Progenitor cell of endocrine pancreas (in vitro differentiated cells): ENCODE measurements at regions not wholly inside any gene's neighbourhood (a gene's known extent, or its start where the extent isn't known, plus 50 kb on each side); places are given as distances from the start of the nearest gene placed in this dataset.

Source experiments
- DNase-seq: peaks from one replicate; pipeline ENCODE4 v3.0.0; 2021; ENCODE audit warnings: low spot score; ENCODE audit not compliant: unreplicated experiment
- H3K27ac Mint-ChIP-seq: 2 replicates; pipeline ENCODE4 v1.8.0; 2021; ENCODE audit warnings: mild to moderate bottlenecking, moderate library complexity, mixed read lengths
- H3K27me3 Mint-ChIP-seq: 2 replicates; pipeline ENCODE4 v1.8.0; 2021; ENCODE audit warnings: mixed read lengths
- H3K36me3 Mint-ChIP-seq: 2 replicates; pipeline ENCODE4 v1.8.0; 2022; ENCODE audit warnings: mixed read lengths; ENCODE audit not compliant: insufficient read depth
- H3K4me1 Mint-ChIP-seq: 2 replicates; pipeline ENCODE4 v1.8.0; 2021; ENCODE audit warnings: low read depth, mixed read lengths
- H3K4me3 Mint-ChIP-seq: 2 replicates; pipeline ENCODE4 v1.8.0; 2021; ENCODE audit warnings: low read depth, mild to moderate bottlenecking, moderate library complexity, mixed read lengths
- H3K9me3 Mint-ChIP-seq: 2 replicates; pipeline ENCODE4 v1.8.0; 2021; ENCODE audit warnings: low read depth, mixed read lengths
- CTCF ChIP-seq: fragments of 200-600 bp; sonication (generic); IDR thresholded peaks from one replicate; pipeline ENCODE4 v1.5.0; 2021; ENCODE audit warnings: antibody characterized with exemption, mild to moderate bottlenecking; ENCODE audit not compliant: unreplicated experiment

DNA sequence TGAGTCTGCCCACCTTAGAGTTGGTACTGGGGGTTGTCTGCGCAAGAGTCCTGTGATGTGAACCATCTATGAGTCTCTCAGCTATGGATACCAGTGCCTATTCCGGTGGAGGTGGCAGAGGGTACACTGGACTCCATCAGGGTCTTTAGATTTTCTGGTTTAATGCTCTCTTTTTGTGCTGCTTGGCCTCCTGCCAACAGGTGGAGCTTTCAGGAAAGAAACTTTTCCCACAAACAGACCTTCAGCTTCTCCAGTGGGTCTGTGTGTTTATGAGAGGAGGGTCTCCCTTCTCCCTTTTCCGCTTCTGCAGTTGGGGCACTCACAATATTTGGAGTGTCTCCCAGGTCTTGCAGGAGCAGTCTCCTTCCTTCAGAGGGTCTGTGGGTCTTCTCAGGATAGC lies 1721.9 kb upstream of the SLC39A10 start:
- no peak overlapping the region for H3K4me3 Mint-ChIP-seq
- no peak for DNase-seq
- no peak overlapping the region for H3K27ac Mint-ChIP-seq
- H3K9me3 Mint-ChIP-seq, result no peaks in the 10 kb centered on the region
- no peaks in the 10 kb centered on the region for H3K36me3 Mint-ChIP-seq
- H3K27me3 Mint-ChIP-seq, result no peaks in the 10 kb centered on the region
- no peaks in the 10 kb centered on the region for H3K4me1 Mint-ChIP-seq
- no peak for TF ChIP-seq CTCF

GRCh38 chr2:193929131-193929530 lies 1727.9 kb upstream of the SLC39A10 start:
- Mint-ChIP-seq H3K27ac (no peak overlapping the region), H3K36me3 (no peaks in the 10 kb centered on the region), H3K4me3 (no peak overlapping the region), H3K9me3 (no peaks in the 10 kb centered on the region), H3K27me3 (no peaks in the 10 kb centered on the region), H3K4me1 (no peaks in the 10 kb centered on the region)
- no peak for DNase-seq
- TF ChIP-seq CTCF, result no peak

DNA sequence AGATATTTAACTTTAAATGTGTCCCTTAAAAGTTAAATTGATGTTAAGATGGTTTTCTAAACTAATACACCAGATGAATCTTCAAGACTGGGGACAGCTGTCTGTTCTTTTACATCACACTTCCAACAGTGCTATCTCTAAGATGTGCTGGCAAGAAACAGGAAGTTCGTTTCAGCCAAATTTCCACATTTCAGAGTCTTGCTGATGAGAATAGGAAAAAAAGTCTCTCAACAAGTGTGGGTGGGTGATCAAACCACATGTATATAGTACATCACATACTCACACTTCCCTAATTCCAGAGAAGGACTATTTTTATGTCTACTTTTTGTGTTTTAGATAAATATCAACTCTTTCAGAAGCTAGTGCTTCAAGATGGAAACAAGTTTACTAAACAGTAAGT lies 1712.8 kb upstream of the TMEFF2 start:
- Mint-ChIP-seq H3K9me3 (no peaks in the 10 kb centered on the region), H3K4me1 (no peaks in the 10 kb centered on the region), H3K27ac (no peak overlapping the region), H3K27me3 (no peaks in the 10 kb centered on the region), H3K36me3 (peaks cover 7% of the 10 kb centered on the region), H3K4me3 (no peak overlapping the region)
- no peak for DNase-seq
- TF ChIP-seq CTCF, result no peak

DNA sequence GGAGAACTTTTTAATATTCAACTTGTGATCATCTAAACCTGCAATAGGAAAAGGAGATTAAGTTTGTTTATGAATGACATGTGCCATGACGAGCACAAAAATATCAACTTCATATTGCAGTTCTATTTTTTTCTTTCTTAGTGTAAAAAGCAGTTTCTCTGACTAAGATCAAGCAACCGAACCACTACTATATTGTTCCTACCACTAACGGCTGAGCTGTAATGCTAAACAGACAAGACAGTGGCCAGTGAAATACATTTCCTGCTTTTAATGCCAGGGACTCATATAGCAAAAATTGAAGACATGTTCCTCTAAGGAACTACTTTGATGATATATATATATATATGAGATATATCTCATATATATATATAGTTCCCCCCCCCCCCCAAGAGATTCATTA lies 1705.6 kb upstream of the TMEFF2 start:
- Mint-ChIP-seq H3K4me3 (no peak overlapping the region), H3K9me3 (no peaks in the 10 kb centered on the region), H3K27me3 (no peaks in the 10 kb centered on the region), H3K4me1 (no peaks in the 10 kb centered on the region), H3K27ac (no peak overlapping the region), H3K36me3 (peaks cover 3% of the 10 kb centered on the region)
- TF ChIP-seq CTCF, result no peak
- DNase-seq, result no peak

DNA sequence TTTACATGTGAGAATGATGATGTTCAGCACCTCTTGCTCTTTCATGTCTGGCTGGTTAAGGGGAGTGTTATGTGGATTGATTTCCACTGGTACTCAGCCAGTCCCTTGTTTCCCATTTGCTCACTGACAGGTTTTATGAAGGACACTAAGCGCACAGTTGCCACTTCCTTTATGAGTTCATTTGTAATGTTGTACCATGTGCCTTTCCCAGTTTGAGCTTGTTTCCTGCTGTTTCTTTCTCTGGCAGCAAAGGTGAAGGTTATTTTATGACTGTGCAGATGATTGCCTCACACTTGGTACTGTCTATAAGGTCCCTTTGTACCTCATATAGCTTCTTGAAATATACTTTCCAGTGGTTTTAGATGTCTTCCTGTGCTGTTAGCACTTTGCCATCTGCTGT lies 1700.5 kb upstream of the TMEFF2 start:
- H3K27ac Mint-ChIP-seq, result no peak overlapping the region
- H3K9me3 Mint-ChIP-seq, result no peaks in the 10 kb centered on the region
- no peaks in the 10 kb centered on the region for H3K27me3 Mint-ChIP-seq
- no peak overlapping the region for H3K4me3 Mint-ChIP-seq
- H3K4me1 Mint-ChIP-seq, result no peaks in the 10 kb centered on the region
- no peak for DNase-seq
- H3K36me3 Mint-ChIP-seq, result no peaks in the 10 kb centered on the region
- TF ChIP-seq CTCF, result no peak

GRCh38 chr2:193894081-193894480 lies 1699.3 kb upstream of the TMEFF2 start:
- H3K4me3 Mint-ChIP-seq, result no peak overlapping the region
- H3K9me3 Mint-ChIP-seq, result no peaks in the 10 kb centered on the region
- H3K27ac Mint-ChIP-seq, result no peak overlapping the region
- no peaks in the 10 kb centered on the region for H3K27me3 Mint-ChIP-seq
- TF ChIP-seq CTCF, result no peak
- no peaks in the 10 kb centered on the region for H3K36me3 Mint-ChIP-seq
- no peaks in the 10 kb centered on the region for H3K4me1 Mint-ChIP-seq
- DNase-seq, result no peak
